ENCODE measurements at regions not wholly inside any gene's neighbourhood (a gene's known extent, or its start where the extent isn't known, plus 50 kb on each side); places are given as distances from the start of the nearest gene placed in this dataset.

- no peak overlapping the region for H3K4me3 ChIP-seq (replicated peaks; ENCODE audit: low read depth, low read length)
- TF ChIP-seq CTCF (IDR thresholded peaks at IDR 0.05; ENCODE audit: low read length, missing control alignments), result no peak
- DNase-seq (ENCODE audit: low read depth), result no peak
Observed at GRCh38 chr5:67908126-67908765, 307.3 kb upstream of the PIK3R1 start.

- no peak for TF ChIP-seq CTCF (IDR thresholded peaks at IDR 0.05; ENCODE audit: low read length, missing control alignments)
- DNase-seq (ENCODE audit: low read depth), result no peak
- H3K4me3 ChIP-seq (replicated peaks; ENCODE audit: low read depth, low read length), result no peak overlapping the region
Observed at GRCh38 chr5:67904366-67904765, 311.2 kb upstream of the PIK3R1 start.

- H3K4me3 ChIP-seq (replicated peaks; ENCODE audit: low read depth, low read length), result no peak overlapping the region
- no peak for TF ChIP-seq CTCF (IDR thresholded peaks at IDR 0.05; ENCODE audit: low read length, missing control alignments)
- DNase-seq (ENCODE audit: low read depth), result no peak
Observed at GRCh38 chr5:67903656-67904055, 311.9 kb upstream of the PIK3R1 start.

GRCh38 chr5:67903121-67903520 is 312.4 kb upstream of the PIK3R1 start:
- no peak overlapping the region for H3K4me3 ChIP-seq (replicated peaks; ENCODE audit: low read depth, low read length)
- no peak for DNase-seq (ENCODE audit: low read depth)
- TF ChIP-seq CTCF (IDR thresholded peaks at IDR 0.05; ENCODE audit: low read length, missing control alignments), result no peak

GRCh38 chr5:67902497-67902830 is 313.1 kb upstream of the PIK3R1 start:
- TF ChIP-seq CTCF (IDR thresholded peaks at IDR 0.05; ENCODE audit: low read length, missing control alignments), result no peak
- no peak for DNase-seq (ENCODE audit: low read depth)
- no peak overlapping the region for H3K4me3 ChIP-seq (replicated peaks; ENCODE audit: low read depth, low read length)

GRCh38 chr5:67901814-67902496 is 313.6 kb upstream of the PIK3R1 start:
- no peak overlapping the region for H3K4me3 ChIP-seq (replicated peaks; ENCODE audit: low read depth, low read length)
- no peak for TF ChIP-seq CTCF (IDR thresholded peaks at IDR 0.05; ENCODE audit: low read length, missing control alignments)
- DNase-seq (ENCODE audit: low read depth), result no peak

- TF ChIP-seq CTCF (IDR thresholded peaks at IDR 0.05; ENCODE audit: low read length, missing control alignments), result no peak
- no peak overlapping the region for H3K4me3 ChIP-seq (replicated peaks; ENCODE audit: low read depth, low read length)
- DNase-seq (ENCODE audit: low read depth), result no peak
Observed at GRCh38 chr5:67900514-67900913, 315.0 kb upstream of the PIK3R1 start.
